ENCODE measurements at regions not wholly inside any gene's neighbourhood (a gene's known extent, or its start where the extent isn't known, plus 50 kb on each side); places are given as distances from the start of the nearest gene placed in this dataset.

DNA sequence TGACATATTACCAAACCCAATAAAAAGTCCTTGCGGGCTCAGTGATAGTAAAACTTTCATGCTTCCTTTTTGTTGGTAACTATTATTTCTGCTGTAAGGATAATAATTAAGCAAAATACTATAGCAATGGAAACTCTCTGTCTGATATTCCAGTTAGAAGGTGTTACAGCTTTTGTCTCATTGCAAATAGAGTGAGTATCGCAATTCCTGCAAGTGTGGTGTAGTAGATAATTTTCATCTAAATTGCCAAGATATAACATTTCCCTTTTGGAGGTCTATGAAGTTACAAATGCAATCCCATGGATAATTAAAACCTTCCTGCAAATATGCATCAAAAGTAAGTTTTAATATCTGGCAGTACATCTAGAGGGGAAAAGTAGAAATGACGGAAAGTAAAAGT, 88.7 kb upstream of the CD93 start:
- TF ChIP-seq, protein P1, sequence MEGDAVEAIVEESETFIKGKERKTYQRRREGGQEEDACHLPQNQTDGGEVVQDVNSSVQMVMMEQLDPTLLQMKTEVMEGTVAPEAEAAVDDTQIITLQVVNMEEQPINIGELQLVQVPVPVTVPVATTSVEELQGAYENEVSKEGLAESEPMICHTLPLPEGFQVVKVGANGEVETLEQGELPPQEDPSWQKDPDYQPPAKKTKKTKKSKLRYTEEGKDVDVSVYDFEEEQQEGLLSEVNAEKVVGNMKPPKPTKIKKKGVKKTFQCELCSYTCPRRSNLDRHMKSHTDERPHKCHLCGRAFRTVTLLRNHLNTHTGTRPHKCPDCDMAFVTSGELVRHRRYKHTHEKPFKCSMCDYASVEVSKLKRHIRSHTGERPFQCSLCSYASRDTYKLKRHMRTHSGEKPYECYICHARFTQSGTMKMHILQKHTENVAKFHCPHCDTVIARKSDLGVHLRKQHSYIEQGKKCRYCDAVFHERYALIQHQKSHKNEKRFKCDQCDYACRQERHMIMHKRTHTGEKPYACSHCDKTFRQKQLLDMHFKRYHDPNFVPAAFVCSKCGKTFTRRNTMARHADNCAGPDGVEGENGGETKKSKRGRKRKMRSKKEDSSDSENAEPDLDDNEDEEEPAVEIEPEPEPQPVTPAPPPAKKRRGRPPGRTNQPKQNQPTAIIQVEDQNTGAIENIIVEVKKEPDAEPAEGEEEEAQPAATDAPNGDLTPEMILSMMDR (IDR thresholded peaks at IDR 0.05; ENCODE audit: low read depth, low read length) = no peak
- no peak for DNase-seq (ENCODE audit: low read depth in 2 of 2)
- no peak overlapping the region for H3K4me3 ChIP-seq (replicated peaks in 1 of 2; ENCODE audit: low read depth in 2 of 2, low read length in 2 of 2)

DNA sequence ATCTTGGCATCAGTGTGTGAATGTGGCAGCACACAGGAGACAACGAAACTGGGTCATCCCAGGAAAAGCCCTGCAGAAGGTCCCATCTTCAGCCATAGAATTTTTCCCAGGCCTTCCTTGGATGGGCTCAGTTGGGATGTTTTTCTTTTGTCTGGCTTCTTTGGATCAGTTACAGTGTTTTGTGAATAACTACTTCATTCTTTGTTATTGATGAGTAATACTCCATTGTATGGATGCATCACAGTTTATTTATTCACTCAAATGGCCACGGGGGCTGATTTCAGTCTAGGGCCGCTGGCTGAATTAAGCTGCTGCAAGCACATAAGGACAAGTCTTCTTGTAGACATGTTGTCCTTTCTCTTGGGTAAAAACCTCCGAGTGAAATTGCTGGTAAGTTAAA, 81.3 kb upstream of the CD93 start:
- no peak overlapping the region for H3K4me3 ChIP-seq (replicated peaks in 1 of 2; ENCODE audit: low read depth in 2 of 2, low read length in 2 of 2)
- TF ChIP-seq, protein P1 (IDR thresholded peaks at IDR 0.05; ENCODE audit: low read depth, low read length) = no peak
- DNase-seq (ENCODE audit: low read depth in 2 of 2) = peak in 1 of 2 donors; percentile 75

DNA sequence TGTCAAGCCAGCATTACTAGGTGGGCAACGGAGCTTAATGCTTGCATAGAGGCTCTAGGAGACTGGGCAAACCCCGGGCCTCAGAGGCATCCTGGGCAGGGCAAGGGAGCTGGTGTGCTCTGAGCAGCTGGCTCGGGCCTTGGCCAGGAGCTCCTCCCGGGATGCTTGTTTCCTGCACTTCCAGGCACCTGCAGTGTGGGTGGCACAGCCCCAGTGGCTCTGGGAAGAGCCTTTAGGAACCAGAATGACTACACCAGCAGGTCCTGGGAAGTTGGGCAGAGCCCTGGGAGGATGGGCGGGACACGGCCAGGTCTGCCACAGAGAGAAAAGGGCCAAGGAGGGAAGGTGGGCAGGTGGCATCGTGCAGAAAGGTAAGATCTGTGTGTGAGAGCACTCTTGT, 80.4 kb upstream of the CD93 start:
- no peak for DNase-seq (ENCODE audit: low read depth in 2 of 2)
- TF ChIP-seq, protein P1 (IDR thresholded peaks at IDR 0.05; ENCODE audit: low read depth, low read length) = no peak
- no peak overlapping the region for H3K4me3 ChIP-seq (replicated peaks in 1 of 2; ENCODE audit: low read depth in 2 of 2, low read length in 2 of 2)

DNA sequence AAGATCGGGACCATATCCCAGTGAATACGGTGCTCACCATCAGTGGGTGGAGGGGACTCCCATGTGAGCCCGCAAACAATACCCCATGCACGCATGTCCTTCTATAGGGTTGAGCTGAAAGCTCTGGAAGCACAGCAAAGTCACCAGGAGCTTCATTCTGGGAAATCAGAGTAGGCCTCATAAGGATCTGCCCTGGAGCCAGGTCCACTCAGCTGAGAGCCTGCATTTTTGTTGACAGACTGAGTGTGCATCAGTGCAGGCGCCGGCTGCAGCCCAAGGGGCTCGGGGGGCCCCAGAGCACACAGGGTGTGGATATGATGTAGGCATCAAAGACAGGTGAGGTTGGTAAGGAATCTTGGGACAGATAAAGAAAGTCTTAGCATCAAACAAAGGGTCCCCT, 79.8 kb upstream of the CD93 start:
- no peak overlapping the region for H3K4me3 ChIP-seq (replicated peaks in 1 of 2; ENCODE audit: low read depth in 2 of 2, low read length in 2 of 2)
- TF ChIP-seq, protein P1 (IDR thresholded peaks at IDR 0.05; ENCODE audit: low read depth, low read length) = no peak
- no peak for DNase-seq (ENCODE audit: low read depth in 2 of 2)

DNA sequence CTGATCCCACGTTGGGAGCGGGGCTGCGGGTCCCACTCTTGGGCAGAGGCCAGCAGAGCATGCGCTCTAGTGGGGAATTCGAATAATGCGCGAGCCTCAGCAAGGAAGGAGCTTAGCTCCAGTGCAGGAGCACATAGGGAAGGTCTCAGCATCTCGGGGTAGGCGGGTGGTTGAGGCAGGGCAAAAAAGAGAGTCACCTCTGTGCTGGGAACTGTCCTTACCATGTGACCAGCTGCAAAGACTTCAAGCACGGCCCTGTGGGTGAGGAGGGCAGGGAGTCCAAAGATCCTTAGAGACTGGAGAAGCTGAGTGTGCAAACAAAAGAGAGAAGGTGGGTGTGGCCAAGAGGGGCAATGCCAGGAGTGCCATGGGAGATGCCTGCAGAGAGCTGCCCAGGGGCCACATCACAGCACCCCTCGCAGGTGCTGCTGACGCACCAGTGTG, 79.2 kb upstream of the CD93 start:
- TF ChIP-seq, protein P1 (IDR thresholded peaks at IDR 0.05; ENCODE audit: low read depth, low read length) = no peak
- DNase-seq (ENCODE audit: low read depth in 2 of 2) = no peak
- no peak overlapping the region for H3K4me3 ChIP-seq (replicated peaks in 1 of 2; ENCODE audit: low read depth in 2 of 2, low read length in 2 of 2)

DNA sequence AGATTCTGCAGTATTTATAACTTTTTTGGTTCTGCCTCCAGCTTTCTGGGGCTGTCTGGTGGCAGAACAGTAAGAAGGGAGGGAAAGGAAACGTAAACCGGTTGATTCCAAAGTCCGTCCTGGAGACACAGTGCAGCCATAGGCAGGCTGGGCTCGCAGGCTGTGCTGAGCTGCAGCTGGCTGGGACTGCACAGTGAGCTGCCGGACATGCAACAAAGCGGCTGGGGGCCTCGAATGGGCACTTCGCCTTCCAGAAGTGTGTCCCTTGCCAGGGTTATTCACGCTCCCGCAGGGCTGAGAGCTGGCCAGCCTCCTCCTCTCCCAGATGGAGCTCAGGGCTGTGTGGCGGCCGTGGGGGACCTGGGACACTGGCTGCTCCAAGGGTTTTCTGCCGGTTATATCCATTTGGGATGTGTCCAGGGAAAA, 78.1 kb upstream of the CD93 start:
- TF ChIP-seq, protein P1 (IDR thresholded peaks at IDR 0.05; ENCODE audit: low read depth, low read length) = no peak
- H3K4me3 ChIP-seq (replicated peaks in 1 of 2; ENCODE audit: low read depth in 2 of 2, low read length in 2 of 2) = no peak overlapping the region
- DNase-seq (ENCODE audit: low read depth in 2 of 2) = no peak

DNA sequence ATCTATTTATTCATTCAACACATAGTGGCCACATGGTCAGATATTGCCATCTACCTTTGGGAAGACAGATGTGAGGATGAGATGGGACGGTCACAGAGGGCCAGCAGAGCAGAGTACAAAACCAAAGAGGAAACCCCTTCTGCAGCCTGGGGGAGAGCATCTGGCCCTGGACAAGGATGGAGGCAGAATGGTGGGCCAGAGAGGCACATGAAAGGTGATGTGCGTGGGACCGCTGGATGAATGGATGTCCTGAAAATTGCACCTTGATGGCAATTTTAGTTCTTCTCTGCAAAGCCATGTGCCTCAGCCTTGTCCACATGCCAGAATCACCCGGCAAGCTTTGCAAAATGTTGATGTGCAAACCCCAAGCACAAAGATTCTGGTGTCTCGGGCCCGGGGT, 77.4 kb upstream of the CD93 start:
- TF ChIP-seq, protein P1 (IDR thresholded peaks at IDR 0.05; ENCODE audit: low read depth, low read length) = no peak
- no peak for DNase-seq (ENCODE audit: low read depth in 2 of 2)
- no peak overlapping the region for H3K4me3 ChIP-seq (replicated peaks in 1 of 2; ENCODE audit: low read depth in 2 of 2, low read length in 2 of 2)

All from cardiac fibroblast (primary cell).